IMR-90 (cell line): ENCODE measurements at regions not wholly inside any gene's neighbourhood (a gene's known extent, or its start where the extent isn't known, plus 50 kb on each side); places are given as distances from the start of the nearest gene placed in this dataset.

Experiments used
- ATAC-seq: fragments of 200-7000 bp; cut with Tn5 transposase; 2 replicates; pipeline ENCODE4 v1.9.1; 2020; ENCODE audit warnings: low read depth, mild to moderate bottlenecking, moderate library complexity
- BruUV-seq: library from RNA; stranded (reverse); fragments of 400-500 nt; replicated peaks from 2 replicates; lab custom pipeline; 2021; lab: Mats Ljungman, UMichigan
- CTCF ChIA-PET: fragments of 300-600 bp; formaldehyde crosslinking; extraction: SDS; loops from one replicate; lab custom pipeline; 2021; ENCODE audit warnings: antibody characterized with exemption; lab: Yijun Ruan, JAX
- POLR2A ChIA-PET: fragments of 300-600 bp; sonication (Branson Sonifier 250); formaldehyde crosslinking; loops from one replicate; lab custom pipeline; 2022; ENCODE audit warnings: antibody characterized with exemption; ENCODE audit not compliant: unreplicated experiment; lab: Charles Lee
- DNase-seq: peaks from one replicate; pipeline ENCODE4 v3.0.0; 2013
- H2AFZ ChIP-seq: replicated peaks from 2 replicates; pipeline ENCODE3; 2013; ENCODE audit warnings: low read length, mild to moderate bottlenecking; ENCODE audit not compliant: poor library complexity
- H2AK5ac ChIP-seq: 2 replicates; pipeline ENCODE4 v1.6.1; 2013; ENCODE audit warnings: low read depth, low read length, inconsistent platforms
- H2AK9ac ChIP-seq: replicated peaks from 2 replicates; pipeline ENCODE3; 2013; ENCODE audit warnings: mild to moderate bottlenecking, low read depth, low read length, moderate library complexity; ENCODE audit not compliant: poor library complexity
- H2BK120ac ChIP-seq: 2 replicates; pipeline ENCODE4 v1.6.1; 2013; ENCODE audit warnings: low read depth, low read length, inconsistent platforms
- H2BK15ac ChIP-seq: 3 replicates; pipeline ENCODE4 v1.6.1; 2013; ENCODE audit warnings: low read depth, low read length, inconsistent platforms
- H2BK20ac ChIP-seq: 2 replicates; pipeline ENCODE4 v1.6.1; 2013; ENCODE audit warnings: low read depth, mild to moderate bottlenecking, inconsistent platforms, low read length, moderate library complexity
- H2BK5ac ChIP-seq: 2 replicates; pipeline ENCODE4 v1.6.1; 2013; ENCODE audit warnings: mild to moderate bottlenecking, low read depth, low read length, inconsistent platforms; ENCODE audit not compliant: poor library complexity, severe bottlenecking
- H3K14ac ChIP-seq: replicated peaks from 2 replicates; pipeline ENCODE4 v1.6.1; 2013; ENCODE audit warnings: low read depth, low read length, inconsistent platforms
- H3K18ac ChIP-seq: 2 replicates; pipeline ENCODE4 v1.6.1; 2013; ENCODE audit warnings: low read depth, low read length, control low read depth
- H3K23ac ChIP-seq: 2 replicates; pipeline ENCODE4 v1.6.1; 2013; ENCODE audit warnings: low read depth, low read length, inconsistent platforms
- H3K27ac ChIP-seq: 2 replicates; pipeline ENCODE4 v1.5.1; 2013; ENCODE audit warnings: mild to moderate bottlenecking, control low read depth, low read length; ENCODE audit not compliant: insufficient read depth
- H3K27me3 ChIP-seq: 2 replicates; pipeline ENCODE4 v1.6.1; 2013; ENCODE audit warnings: low read length; ENCODE audit not compliant: control insufficient read depth, insufficient read depth
- H3K36me3 ChIP-seq: 2 replicates; pipeline ENCODE4 v1.6.1; 2013; ENCODE audit warnings: low read length, mixed read lengths; ENCODE audit not compliant: control insufficient read depth, insufficient read depth
- H3K4ac ChIP-seq: 2 replicates; pipeline ENCODE4 v1.6.1; 2013; ENCODE audit warnings: low read depth, low read length, inconsistent platforms
- H3K4me1 ChIP-seq: 2 replicates; pipeline ENCODE4 v1.6.1; 2013; ENCODE audit warnings: low read length, mixed read lengths; ENCODE audit not compliant: control insufficient read depth, insufficient read depth
- H3K4me2 ChIP-seq: 2 replicates; pipeline ENCODE4 v1.6.1; 2013; ENCODE audit warnings: low read depth, mild to moderate bottlenecking, control low read depth, low read length, moderate library complexity
- H3K4me3 ChIP-seq: 2 replicates; pipeline ENCODE4 v1.5.1; 2013; ENCODE audit warnings: low read depth, mild to moderate bottlenecking, control low read depth, low read length, moderate library complexity; ENCODE audit not compliant: insufficient read depth
- H3K56ac ChIP-seq: 2 replicates; pipeline ENCODE4 v1.6.1; 2013; ENCODE audit warnings: low read length, inconsistent platforms; ENCODE audit not compliant: insufficient read depth; ENCODE audit errors: extremely low read depth
- H3K79me1 ChIP-seq, 2 experiments: 2 replicates each; pipeline ENCODE4 v1.6.1; 2013; ENCODE audit warnings: low read length in 2 of 2, inconsistent platforms in 1 of 2, low read depth in 1 of 2
- H3K9ac ChIP-seq: 2 replicates; pipeline ENCODE4 v1.6.1; 2013; ENCODE audit warnings: low read depth, low read length, control low read depth
- H3K9me1 ChIP-seq: 2 replicates; pipeline ENCODE4 v1.6.1; 2013; ENCODE audit warnings: low read length, inconsistent platforms; ENCODE audit not compliant: insufficient read depth
- H3K9me3 ChIP-seq: 2 replicates; pipeline ENCODE4 v1.6.1; 2013; ENCODE audit warnings: low read length; ENCODE audit not compliant: control insufficient read depth, insufficient read depth
- H4K20me1 ChIP-seq: 2 replicates; pipeline ENCODE4 v1.6.1; 2013; ENCODE audit warnings: low read length, inconsistent platforms; ENCODE audit not compliant: insufficient read depth
- H4K5ac ChIP-seq: 2 replicates; pipeline ENCODE4 v1.6.1; 2013; ENCODE audit warnings: mild to moderate bottlenecking, low read depth, low read length, control low read depth
- H4K8ac ChIP-seq, 2 experiments: 2 replicates each; pipeline ENCODE4 v1.6.1; 2013; ENCODE audit warnings: low read depth in 2 of 2, low read length in 2 of 2, control low read depth in 1 of 2, inconsistent platforms in 1 of 2
- H4K91ac ChIP-seq: 2 replicates; pipeline ENCODE4 v1.6.1; 2013; ENCODE audit warnings: low read depth, low read length, inconsistent platforms; ENCODE audit not compliant: insufficient read depth
- RAD21 ChIP-seq: IDR thresholded peaks from 2 replicates; pipeline ENCODE4 v1.6.1; 2012; ENCODE audit warnings: low read length, improper control_type of control experiment
- RCOR1 ChIP-seq: IDR thresholded peaks from 2 replicates; pipeline ENCODE4 v1.6.1; 2012; ENCODE audit warnings: mild to moderate bottlenecking, low read length, improper control_type of control experiment; ENCODE audit not compliant: insufficient replicate concordance
- RFX5 ChIP-seq: IDR thresholded peaks from 2 replicates; pipeline ENCODE4 v1.8.0; 2012; ENCODE audit warnings: low read depth, mild to moderate bottlenecking, low read length, moderate library complexity
- WGBS, 2 experiments: methylation state at CpG; one replicate each; pipeline versions ENCODE4 v1.1.5 to v1.1.7; 2013; ENCODE audit warnings: missing lambda C conversion rate in 2 of 2; ENCODE audit not compliant: insufficient read length in 1 of 2; ENCODE audit errors: extremely low coverage in 2 of 2; 5-methylcytosine and 5-hydroxymethylcytosine counted together
- dilution Hi-C: fragments of 300-500 bp; cut with HindIII; formaldehyde crosslinking; loops from one replicate; pipeline ENCODE4 v1.14.3; 2018; ENCODE audit warnings: low sequenced_read_pairs; ENCODE audit not compliant: unreplicated experiment
- in situ Hi-C: fragments of 300-500 bp; cut with MboI; formaldehyde crosslinking; loops from 3 replicates; pipeline ENCODE4 v1.14.3; 2019; ENCODE audit warnings: low sequenced_read_pairs, inconsistent platforms, mixed read lengths
- intact Hi-C: fragments of 100-400 bp; cut with micrococcal nuclease; formaldehyde crosslinking; loops from 2 replicates; pipeline ENCODE4 v1.10.0; 2022

DNA sequence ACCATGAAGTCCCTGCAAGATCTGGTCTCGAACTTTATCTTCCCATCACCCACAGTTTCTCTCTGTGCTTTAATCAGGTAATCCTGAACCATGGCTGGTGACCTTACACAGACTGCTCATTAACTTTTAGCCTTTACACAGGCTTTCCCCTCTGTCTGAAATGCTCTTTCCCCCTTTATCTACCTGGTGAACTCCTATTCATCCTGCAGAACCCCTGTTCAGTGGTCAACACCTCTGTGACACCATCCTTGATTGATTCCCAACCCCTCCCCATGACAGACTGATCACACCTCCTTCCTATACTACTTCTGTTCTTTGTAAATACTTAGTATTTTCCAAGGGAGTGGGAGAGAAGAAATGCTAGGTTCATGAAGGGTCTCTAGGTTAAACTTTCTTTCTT, 254.0 kb downstream of the RPS24 start:
- Histone ChIP-seq H2BK20ac (no peak overlapping the region), H4K20me1 (no peaks in the 10 kb centered on the region), H3K9me3 (no peaks in the 10 kb centered on the region), H3K56ac (no peak overlapping the region), H2AFZ (no peak overlapping the region), H3K27ac (no peak overlapping the region), H2BK15ac (no peak overlapping the region), H3K4me1 (no peaks in the 10 kb centered on the region), H2BK5ac (no peak overlapping the region), H4K8ac (no peak overlapping the region), H2AK9ac (no peak overlapping the region), H2BK120ac (no peak overlapping the region), H3K23ac (no peak overlapping the region), H3K4me3 (no peak overlapping the region), H3K79me1 (no peaks in the 10 kb centered on the region), H3K18ac (no peak overlapping the region), H4K5ac (no peak overlapping the region), H2AK5ac (no peak overlapping the region), H3K9me1 (no peaks in the 10 kb centered on the region), H3K4me2 (no peak overlapping the region), H3K9ac (no peak overlapping the region), H4K91ac (no peak overlapping the region), H3K14ac (no peak overlapping the region), H3K4ac (no peak overlapping the region), H3K36me3 (no peaks in the 10 kb centered on the region), H3K27me3 (no peaks in the 10 kb centered on the region; the same call in 1 of the 2 replicates)
- dilution Hi-C loops (no loop called here), in situ Hi-C loops (no loop called here), intact Hi-C loops (no loop called here)
- 100% methylated on average over 1 of the region's 1 CpG; no CpG with 5 or more reads in 1 of the 2 experiments for WGBS, 2 experiments
- ATAC-seq: no peak
- ChIA-PET CTCF (no interaction called here), POLR2A (no interaction called here)
- no peak for DNase-seq
- BruUV-seq: no TSS peak
- TF ChIP-seq RAD21 (no peak), RFX5 (no peak), RCOR1 (no peak)
